IPS DF 4.7 (cell line): ENCODE measurements at regions not wholly inside any gene's neighbourhood (a gene's known extent, or its start where the extent isn't known, plus 50 kb on each side); places are given as distances from the start of the nearest gene placed in this dataset.
A peak's percentile ranks its signal among the peaks of the same experiment; 100 is the strongest.
"Not testable (repeated sequence)": the region's sequence is repeated elsewhere in the genome, so short reads cannot be mapped to it uniquely, and the experiment has no call there.

Experiments used
- DNase-seq: peaks from one replicate; pipeline ENCODE4 v3.0.0-alpha.2; 2013; ENCODE audit warnings: low spot score; ENCODE audit errors: extremely low read depth

DNA sequence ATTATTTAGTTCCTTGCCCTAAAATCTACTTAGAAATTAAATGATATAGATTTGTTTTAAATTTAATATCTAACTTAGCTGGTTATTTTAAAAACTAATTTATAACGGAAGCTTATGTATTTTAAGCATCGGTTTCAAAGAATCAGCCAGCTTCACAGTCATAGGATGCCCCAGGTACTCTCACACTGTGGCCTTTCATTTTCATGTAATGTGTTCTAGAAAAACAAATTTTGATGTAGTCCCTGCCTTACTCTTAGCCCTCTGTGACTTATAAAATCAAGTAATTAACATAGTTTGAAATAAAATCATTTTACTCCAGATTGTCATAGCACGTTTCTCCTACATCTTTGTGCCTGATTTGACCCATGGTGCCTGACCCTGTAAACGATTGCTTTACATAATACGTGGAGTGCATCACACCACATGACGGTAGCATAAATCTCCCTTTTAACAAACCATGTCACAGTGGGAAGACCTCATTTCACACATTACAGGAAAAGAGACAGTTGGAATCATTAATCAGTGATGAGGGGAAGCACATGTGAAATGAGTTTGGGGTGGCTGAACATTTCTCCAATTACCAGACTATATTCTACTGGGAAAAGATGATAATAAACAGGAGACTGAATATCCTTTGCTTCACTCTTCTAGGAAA is 731.5 kb upstream of the CDH9 start:
- no peak for DNase-seq

- no peak for DNase-seq
Measured at GRCh38 chr5:27748847-27749246, 710.5 kb upstream of the CDH9 start.

- not testable (repeated sequence) for DNase-seq
Measured at GRCh38 chr5:27743383-27743979, 705.1 kb upstream of the CDH9 start.

DNA sequence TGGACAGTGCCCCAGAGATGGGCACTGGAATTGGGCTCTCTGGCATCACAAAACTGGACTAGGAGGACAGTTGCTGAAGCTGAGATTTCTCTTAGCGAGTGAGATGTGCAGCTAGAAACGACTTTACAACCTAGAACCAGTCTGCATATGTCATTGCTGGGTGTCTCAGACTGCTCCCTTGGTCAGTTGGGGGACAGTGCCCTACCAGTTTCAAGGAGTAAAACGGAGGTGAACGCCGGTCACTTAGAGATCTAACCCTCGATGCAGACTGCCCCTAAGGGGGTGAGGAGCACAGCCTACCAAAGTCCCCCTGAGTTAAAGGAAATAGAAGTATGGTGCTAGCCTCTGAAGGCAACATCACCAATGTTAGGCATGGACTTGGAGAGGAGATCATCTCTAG is 704.4 kb upstream of the CDH9 start:
- DNase-seq = no peak

GRCh38 chr5:27734838-27735237 is 696.5 kb upstream of the CDH9 start:
- no peak for DNase-seq

- DNase-seq = no peak
Measured at GRCh38 chr5:27733237-27733636, 694.9 kb upstream of the CDH9 start.

GRCh38 chr5:27727254-27727653 is 688.9 kb upstream of the CDH9 start:
- DNase-seq = no peak

- DNase-seq = no peak
Measured at GRCh38 chr5:27722337-27722736, 684.0 kb upstream of the CDH9 start.

DNA sequence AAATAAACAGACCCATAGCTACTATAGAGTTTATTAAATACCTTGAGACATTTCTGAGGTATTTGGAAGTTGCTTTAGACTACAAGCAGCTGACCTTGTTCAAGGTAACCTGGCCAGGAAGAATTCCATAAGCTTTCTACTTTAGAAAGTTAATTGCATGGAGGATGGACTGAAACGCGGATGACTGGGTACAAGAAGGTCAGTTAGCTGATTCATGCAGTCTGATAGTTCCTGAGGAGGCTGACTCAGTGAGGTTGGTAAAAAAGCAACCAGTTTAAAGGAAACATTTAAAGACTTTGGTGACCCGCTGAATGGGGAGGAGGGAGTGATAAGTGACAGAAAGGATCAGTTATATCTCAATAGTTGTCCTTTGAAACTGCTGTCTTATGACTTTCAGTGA is 670.1 kb upstream of the CDH9 start:
- no peak for DNase-seq

GRCh38 chr5:27706832-27707231 is 668.4 kb upstream of the CDH9 start:
- DNase-seq = no peak

DNA sequence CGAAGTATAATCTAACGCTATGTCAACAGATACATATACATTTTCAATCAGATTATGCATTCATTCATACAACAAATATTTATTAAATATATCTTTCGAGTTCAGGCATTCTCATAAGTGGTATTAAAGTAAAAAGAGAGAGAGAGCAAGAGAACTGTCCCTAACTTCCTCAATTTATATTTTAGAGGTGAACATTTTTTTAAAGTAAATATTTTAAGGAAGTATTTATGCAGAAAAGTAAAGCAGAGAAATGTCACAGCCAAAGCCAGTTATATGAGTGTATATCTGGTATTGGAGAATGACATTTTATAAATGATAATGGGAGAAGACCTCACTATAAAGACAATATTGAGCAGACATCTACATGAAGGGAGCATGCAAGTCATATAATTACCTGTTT is 667.3 kb upstream of the CDH9 start:
- DNase-seq = no peak

DNA sequence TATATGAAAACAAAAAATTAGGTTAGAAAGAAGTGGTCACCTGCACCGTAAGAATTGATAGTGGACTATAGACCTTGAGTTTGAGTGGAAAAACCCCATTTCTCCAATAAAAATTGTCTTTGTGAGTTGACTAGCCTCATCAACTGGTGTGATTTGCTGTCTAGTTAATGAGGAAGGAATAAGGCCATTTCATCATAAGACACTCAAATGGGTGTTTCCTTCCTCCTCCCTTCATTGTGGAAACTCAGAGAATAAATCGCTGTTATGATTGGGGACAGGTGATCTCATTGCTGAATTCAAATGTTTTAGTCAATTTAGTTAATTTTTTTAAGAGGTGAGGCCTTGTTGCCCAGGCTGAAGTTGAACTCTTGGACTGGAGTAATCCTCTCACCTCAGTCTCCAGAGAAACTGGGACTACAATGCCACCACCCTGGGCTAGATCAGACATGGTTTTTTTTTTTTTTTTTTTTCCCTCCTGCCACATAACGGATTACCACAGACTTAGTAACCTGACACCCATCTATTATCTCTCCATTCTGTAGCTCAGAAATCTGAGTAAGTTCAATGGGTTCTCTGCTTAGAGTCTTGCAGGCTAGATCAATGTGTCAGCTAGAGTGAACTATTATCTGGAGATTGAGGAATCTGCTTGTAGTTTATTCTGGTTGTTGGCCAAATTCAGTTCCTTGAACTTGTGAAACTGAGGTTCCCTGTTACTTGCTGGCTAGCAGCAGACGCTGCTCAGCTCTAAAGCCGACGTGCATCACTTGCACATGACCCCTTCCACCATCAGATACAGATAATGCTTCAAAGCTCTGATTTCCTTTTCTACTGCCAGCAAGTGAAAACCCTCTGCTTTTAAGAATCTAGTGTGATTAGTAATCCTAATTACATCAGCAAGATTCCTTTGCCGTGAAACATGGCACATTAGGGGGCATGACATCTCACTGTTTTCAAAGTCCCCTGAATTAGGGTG is 663.8 kb upstream of the CDH9 start:
- DNase-seq = no peak

GRCh38 chr5:27700526-27700925 is 662.1 kb upstream of the CDH9 start:
- DNase-seq = no peak

GRCh38 chr5:27682600-27682999 is 644.2 kb upstream of the CDH9 start:
- DNase-seq = peak; percentile 16

- DNase-seq = peak; percentile 14
Measured at GRCh38 chr5:27652505-27652904, 614.1 kb upstream of the CDH9 start.

- DNase-seq = no peak
Measured at GRCh38 chr5:27639005-27639612, 600.7 kb upstream of the CDH9 start.

- no peak for DNase-seq
Measured at GRCh38 chr5:27619982-27620381, 581.6 kb upstream of the CDH9 start.

DNA sequence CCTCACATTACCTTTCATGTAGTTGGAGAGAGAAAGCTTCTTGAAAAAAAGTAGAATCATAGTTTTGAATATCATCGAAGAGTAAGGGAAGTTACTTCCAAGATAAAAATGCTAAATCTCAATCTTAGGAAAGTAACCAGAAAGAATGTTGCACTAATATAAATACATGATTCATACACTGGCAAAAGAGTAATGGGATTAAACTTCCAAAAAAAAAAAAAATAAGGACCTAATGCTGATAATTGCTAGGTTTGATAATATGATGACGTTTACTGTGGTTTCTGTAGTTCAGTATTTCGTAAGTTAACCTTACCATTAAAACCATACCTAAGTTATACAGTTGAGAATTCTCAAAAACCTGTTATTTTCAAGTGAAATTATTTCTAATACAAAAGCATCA is 573.8 kb upstream of the CDH9 start:
- DNase-seq = no peak

DNA sequence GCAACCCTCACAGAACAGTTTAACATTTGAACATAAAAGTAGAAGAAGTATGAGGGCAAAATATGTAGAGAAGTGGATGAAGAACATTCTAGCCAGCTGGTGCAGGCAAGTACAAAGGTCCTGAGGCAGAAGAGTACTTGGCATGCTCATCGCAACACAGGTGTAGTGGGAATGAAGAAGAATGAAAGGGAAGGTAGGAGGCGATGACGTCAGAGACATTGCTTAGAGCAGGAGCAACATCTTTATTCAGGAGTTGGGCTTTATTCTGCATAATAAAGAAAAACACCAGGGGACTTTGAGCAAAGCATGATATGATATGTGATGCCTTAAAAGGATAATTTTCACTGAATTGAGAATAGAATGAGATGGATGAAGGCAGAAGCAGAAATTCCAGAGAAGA is 570.6 kb upstream of the CDH9 start:
- DNase-seq = no peak

- DNase-seq = no peak
Measured at GRCh38 chr5:27598576-27598975, 560.2 kb upstream of the CDH9 start.

GRCh38 chr5:27594141-27594540 is 555.8 kb upstream of the CDH9 start:
- no peak for DNase-seq

- no peak for DNase-seq
Measured at GRCh38 chr5:27592231-27592630, 553.8 kb upstream of the CDH9 start.
